HG03097 (cell line): ENCODE measurements at regions not wholly inside any gene's neighbourhood (a gene's known extent, or its start where the extent isn't known, plus 50 kb on each side); places are given as distances from the start of the nearest gene placed in this dataset.

Experiments
- ATAC-seq: cut with Tn5 transposase; IDR thresholded peaks from one replicate; pipeline ENCODE4 v1.9.1; 2021; ENCODE audit not compliant: unreplicated experiment, low FRiP score

DNA sequence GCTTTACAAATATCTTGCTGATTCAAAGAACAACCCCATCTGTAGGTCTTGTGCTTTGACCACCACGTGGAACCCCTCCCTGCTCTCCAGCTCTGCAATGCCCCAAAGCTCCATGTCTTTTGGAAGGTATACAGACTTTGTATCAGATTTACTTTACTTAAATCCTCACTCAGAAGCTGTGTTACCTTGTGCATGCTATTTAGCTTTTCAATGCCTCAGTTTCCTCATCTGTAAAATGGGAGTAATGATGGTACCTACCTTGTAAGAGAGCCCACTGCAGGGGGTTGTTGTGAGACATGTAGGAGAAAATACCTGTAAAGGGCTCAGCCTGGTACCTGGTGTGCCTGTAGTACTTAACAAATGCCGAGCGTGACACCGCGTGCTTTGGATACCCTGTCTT lies 200.2 kb upstream of the CHD6 start:
- ATAC-seq, result no peak

DNA sequence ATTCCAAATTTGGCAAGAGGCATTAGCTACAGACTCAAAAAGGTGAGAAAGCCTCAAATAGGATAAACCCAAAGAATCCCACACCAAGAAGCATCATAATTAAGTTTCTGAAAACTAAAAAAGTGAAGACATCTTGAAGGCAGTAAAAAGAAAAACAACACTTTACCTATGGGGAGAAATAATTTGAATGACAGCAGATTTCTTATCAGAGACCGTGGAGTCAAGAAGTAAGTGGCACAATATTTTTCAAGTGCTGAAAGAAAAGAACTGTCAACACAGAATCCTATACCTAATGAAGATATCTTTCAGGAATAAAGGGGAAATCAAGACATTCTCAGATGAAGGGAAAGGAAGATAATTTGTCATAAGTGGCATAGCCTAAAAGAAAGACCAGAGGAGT lies 193.3 kb upstream of the CHD6 start:
- no peak for ATAC-seq

DNA sequence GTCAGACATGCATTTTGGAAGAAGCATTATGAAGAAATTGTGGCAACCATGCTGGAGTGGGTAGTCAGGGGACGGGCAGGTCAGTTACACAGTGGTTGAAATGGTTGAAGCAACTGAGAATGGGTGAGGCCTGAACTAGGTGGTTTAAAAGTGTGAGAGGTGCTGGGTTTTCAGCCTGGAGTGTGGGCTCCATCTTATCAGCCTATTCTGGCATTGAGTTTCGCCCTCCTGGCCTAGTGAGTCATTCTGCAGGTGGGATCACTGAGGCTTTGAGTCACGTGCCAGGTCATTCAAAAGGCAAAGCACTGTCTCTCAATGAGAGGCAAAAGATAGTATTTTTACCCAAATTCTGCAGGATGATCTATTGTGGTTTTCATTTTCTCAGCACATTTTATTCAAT lies 181.9 kb upstream of the CHD6 start:
- no peak for ATAC-seq

DNA sequence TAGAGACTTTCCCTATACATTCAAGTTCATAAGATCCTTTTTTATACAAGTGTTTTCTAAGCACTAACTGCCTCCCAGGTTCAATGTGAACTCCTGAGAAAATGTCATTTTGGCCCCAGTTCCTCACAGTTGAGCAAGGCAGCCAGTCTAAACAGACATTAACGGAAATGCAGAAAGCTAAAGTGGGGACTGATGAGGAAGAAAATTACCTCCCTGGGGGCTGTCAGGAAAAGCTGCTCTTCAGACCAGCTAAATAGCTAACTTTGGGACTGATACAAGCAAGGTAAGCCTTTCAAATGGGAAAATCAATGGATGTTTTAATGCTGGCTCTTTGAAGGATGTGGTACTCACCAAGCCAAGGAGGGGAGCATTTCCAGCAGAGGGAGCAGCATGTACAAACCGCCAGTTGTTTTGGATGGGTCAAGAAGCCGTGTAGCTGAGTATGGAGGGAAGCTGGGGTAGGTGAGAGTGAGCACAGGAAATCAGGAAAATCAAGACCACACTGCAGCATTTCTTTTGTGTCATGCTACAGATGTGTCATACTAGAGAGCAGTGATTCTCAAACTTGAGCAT lies 180.8 kb upstream of the CHD6 start:
- ATAC-seq, result no peak

DNA sequence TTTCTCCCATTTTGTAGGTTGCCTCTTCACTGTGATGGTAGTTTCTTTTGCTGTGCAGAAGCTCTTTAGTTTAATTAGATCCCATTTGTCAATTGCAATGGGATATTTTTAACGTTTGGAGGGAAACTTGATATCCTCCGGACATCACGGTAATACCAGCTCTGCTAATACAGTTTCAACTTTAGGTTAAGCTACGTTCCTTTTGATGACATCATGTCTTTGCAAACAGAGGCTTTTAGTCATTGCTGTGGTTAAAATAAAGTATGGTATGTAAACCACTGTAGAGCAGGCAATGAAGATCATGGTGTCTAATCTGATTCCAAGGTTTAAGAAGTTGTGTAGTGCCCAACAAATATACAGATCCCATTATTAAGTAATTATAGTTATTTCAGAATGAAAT lies 168.0 kb upstream of the CHD6 start:
- no peak for ATAC-seq

DNA sequence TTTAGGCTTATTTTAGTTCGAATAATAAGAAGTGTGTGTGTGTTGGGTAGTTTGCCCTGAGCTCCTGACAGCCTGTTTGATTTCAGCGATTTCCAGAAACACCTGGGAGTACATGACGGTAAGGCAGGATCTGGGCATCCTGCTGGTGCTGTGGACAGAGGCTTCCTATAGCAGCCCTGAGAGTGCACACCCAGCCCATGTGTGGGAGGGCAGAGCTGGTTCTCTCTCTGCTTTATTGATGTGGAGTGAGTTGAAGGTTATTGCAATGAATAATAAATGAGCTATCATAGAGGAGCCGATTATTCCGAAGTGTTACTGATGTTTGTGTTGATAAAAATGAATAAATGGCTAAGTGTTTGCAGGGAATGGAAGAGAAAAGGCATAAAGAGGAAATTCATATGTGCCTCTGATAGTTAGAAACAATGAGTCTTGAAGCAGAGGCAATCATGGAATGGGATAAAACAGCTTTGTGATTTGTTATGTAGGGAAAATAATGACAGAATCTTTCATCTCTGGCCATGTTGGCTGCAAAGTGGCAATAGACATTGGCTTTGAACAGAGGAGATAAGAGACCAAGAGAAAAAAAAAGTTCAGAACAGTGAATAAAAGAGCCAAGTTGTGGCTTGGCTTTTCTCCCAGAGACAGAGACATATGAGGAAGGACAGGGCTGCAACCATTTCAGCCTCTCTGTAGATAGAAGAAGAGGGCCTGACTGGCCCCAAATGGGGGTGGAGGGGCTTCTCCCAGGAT lies 166.2 kb upstream of the CHD6 start:
- ATAC-seq, result no peak

DNA sequence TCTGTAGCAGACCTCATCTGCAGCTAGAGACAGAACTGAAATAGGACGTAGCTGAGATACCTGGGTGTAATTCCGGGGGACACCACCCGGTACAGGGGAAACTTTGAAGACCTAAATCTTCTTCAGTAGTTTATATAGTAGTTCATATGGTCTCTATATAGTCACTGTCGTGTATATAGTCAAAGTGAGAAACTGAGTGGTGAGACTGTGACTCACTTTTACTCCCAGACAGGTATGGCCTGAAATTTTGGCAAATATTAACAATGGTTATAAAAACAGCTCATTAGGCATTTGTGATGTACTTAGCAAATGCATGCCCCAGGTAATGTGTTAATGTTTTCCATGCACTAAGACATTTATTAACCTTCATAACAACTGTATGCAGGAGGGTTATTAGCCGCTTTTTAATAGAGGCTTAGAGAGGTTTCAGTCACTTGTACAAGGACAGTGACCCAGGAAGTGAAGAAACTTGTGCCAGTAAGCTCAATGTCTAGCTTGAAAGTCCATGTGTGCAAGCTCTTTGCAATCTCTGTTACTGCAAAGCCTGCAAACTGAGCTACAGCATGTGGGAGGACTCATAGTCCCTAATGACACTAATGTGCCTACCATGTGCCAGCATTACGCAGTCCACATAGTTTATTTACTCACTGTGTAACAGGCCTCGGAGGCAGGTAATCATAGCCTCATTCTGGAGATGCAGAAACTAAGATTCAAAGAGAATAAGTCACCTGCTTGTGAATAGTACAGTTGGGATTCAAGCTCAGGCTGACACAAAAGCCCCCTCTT lies 165.4 kb upstream of the CHD6 start:
- ATAC-seq, result peak; percentile 74

DNA sequence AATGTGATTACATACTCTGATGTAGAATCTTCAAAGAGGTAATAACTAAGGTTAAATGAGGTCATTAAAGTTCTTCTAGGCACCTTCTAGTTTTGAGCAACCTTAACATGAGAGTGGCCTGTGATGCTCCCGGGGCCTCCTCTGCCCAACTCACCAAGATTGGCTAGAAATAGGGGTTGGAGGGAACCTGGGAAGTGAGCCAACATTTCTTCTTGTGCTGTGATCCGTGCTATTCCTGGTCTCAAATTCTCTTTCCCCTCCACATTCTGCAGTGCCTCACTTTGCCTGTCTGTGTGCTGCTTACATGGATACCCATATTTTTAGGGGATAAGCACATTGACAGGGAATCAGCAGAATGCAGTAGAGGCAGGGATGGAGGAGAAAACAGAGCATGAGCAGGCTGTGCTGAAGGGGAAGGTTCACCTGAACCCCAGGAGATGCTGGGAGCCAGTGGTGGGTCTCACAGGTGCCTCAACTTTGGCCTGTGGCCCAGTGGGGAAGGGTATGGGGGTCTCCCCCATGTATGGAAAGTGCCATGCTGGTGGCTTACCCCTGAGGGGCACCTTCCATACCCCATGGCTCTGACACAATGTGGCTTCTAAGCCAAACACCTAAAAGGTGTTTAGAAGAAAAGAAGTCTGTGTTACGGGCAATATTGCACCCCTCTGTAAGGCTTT lies 164.7 kb upstream of the CHD6 start:
- ATAC-seq, result no peak

DNA sequence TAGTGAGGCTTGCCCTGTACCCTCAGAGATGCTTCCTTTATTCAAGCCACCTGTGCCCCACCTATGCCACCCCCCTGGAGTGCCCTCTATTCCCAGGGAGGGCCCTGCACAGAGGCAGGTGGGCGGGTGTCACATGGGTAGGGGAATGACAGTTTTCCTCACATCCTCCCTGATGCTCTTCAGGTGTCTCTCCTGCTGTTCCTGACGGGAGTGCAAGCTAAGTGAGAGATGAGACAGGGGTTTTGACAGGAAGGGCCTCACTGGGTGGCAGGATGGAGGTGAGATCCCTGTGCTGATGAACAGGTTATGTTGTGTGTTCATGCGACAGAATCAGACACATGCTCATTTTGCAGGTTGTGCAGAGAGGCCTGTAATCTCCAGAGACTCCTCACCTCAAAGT lies 164.1 kb upstream of the CHD6 start:
- ATAC-seq, result no peak

DNA sequence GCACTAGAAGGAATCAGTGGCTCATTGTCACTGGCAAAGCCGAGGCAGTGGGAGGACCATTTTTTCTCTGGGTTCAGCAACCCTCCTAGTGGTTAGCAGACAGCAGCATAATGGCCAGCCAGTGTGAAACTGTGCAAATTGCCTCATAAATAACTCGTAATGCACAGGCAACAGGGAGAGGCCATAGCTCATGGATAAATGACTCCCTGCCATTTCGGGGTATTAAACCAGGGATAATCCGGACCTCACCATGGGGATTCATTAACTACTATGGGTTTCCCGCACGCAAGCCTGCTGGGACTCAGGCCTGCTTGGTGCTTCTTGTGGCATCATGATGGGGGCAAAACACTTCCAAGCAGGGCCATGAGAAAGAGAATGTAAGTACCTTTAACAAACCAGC lies 158.2 kb upstream of the CHD6 start:
- no peak for ATAC-seq

DNA sequence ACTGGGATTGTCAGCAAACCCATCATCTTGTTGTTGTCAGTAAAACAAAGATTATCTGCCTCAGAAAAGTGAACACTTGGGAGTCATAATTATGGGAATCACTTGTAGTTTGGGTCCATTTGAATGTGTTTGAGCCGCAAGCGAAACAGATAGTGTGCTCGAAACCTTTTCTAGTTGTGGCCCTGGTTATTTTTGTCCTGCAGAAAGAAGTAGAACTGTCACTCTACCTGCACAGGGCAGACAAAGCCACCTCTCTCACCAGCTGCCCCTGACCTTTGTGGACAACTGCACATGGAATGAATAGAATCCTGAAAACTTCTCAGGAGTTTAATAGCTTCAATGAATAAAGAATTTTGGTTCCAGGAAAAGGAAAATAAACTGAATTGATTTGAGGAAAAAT lies 156.1 kb upstream of the CHD6 start:
- no peak for ATAC-seq

DNA sequence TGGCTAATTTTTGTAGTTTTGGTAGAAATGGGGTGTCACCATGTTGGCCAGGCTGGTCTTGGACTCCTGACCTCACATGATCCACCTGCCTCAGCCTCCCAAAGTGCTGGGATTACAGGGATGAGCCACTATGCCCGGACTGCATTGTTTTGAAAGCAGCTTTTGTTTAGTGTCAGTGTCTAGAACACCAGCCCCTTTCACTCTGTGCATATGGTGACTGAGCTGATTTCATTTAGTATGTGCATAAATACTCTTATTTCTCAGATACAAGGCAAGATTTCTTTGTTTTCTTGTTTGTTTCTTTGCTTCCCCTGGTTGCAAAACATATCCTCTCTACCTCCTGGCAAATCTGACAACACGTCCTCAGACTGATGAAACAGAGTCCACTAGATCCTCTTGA lies 152.8 kb upstream of the CHD6 start:
- no peak for ATAC-seq

DNA sequence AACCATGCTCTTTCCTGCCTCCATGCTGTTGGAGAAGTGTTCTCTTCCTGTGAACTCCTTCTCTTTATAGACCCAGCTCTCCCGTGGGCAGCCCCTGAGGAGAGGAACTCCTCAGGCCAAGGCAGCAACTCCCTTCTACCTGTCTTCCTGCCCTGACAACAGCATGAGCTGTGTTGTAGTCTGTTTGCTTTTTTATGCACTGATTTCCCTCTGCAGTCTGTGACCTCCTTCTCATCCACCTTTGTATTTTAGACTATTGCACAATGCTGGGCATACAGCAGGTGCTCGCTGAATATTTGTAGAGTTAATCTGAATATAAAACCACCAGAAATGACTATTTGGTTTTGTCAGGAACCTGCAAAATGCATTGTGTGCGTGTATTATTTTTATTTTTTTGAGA lies 152.2 kb upstream of the CHD6 start:
- no peak for ATAC-seq

DNA sequence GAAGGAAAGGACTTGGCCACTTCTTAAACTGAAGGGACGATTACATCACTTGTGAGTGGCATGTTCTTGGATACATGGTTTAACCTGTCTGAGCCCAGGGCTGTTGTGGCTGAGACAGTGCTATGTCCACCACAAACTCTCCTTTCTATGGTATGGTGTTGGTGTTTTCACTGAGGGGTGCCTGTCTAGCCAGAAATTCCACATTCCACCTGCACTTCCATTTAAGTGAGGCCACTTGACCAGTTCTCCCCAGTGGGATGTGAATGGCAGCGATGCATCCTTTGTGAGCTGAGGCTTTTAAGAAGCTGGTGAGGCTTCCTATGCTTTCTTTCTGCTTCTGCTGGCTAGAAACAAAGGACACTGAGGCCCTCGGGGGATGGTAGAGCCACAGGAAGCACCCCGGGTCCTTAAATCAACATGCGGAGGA lies 151.4 kb upstream of the CHD6 start:
- no peak for ATAC-seq

DNA sequence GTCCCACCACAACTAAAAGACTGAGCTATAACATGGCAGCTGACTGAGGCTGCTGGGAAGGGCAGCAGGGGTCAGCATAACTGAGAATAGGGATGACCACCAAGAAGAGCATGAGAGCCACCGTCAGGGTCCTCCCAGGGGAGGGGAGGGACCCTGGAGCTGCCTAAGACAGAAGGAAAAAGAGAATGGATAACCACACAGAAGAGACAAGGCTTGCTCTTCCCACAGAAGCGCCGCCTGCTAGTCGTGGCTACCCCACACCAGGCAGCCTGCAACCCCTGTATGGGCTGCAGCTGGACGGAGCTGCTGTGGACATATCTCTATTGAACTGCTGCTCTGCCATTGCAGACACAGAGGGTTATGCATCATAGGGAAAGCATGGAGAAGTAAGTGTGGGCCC lies 132.0 kb upstream of the CHD6 start:
- ATAC-seq, result no peak

DNA sequence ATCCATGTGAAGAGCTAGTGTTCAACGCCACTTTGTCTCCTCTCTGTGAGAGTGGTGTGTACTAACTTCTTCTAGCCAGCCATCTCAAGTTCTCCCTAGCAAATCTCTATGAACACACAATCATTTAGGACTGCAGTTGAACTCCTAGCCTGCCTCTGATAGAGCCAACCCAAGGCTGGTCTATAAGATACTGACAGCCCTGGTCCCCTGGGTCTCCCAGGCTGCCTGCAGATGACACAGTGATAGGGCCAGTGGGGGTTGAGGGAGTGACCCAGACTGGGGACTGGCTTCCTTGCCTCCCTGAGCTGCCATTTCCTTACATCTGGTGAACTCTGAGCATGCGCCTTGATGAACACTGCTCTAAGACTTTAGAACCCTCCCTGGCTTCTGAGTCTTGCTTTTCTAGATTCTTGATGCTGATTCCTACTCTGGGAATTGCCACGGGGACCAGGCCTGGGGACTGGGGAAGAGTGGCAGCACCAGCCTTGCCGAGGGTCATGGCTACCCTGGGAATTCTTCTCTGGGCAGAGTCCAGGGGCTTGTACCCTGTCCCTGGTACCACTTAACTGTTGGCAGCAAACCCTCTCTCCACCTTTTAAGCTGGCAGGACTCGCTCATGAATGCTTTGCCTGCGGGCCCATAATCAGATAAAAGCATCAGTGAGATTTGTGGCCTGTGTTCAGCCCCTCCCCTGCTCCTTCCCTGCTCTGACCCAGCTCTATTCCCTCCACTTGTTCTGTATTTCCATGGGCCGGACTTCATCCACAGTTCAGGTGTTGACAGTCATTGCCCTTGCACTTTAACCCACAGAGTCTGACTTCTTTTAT lies 130.8 kb upstream of the CHD6 start:
- ATAC-seq, result no peak

DNA sequence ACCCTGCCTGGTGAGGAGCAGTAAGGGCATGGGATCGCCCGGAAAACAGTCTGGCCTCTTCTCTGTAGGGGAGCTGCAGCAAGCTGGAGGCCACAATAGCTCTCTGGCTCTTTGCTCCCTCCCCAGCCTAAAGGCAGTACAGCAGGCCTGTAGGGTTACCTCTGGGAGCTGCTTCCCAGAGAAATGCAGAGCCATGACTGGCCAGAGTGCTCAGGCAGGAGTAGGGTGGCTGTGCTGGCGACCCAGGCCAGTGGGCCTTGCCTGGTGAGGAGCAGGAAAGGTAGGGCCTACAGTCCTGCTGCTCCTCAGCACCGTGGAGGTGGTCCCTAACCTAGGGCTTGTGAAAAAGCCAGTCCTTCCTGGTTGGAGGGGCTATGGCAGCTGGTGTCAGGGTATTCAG lies 129.9 kb upstream of the CHD6 start:
- ATAC-seq, result no peak

DNA sequence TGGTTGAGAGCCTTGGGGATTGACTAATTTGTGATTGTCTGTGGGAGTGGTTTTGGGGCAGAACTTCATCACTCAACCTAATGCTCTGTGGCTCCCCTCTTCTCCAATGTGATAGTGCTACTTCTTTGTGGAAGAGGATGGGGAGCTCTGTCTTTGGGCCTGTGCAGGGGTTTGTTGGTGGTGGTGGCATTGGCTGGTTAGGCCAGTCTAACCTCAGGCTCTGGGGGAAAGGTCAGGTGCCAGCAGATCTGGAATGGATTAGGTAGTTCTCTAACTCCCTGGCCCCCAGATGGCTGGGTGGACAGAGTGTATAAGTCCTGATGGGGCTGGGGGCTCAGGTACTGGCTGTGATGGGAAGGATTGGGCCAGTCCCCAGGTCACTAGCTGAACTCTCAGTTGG lies 129.0 kb upstream of the CHD6 start:
- ATAC-seq, result no peak

DNA sequence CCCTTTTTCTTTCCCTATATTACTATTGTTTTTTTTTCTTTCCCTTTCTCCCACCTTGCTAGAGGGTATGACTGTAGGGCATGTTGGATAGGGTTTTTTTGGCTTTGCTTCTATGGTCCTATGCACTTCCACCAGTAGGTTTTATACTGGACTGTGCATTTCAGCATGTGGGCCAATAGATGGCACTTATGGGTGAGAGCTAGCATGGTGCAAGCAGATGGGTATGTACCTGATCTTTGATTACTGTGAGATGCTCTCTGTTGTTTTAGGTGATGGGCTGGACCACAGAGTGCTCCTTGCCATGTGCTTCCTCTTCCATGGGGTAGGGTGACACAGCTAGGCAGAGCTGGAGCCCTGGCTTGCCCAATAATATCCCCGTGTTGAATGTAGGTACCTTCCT lies 128.5 kb upstream of the CHD6 start:
- no peak for ATAC-seq

DNA sequence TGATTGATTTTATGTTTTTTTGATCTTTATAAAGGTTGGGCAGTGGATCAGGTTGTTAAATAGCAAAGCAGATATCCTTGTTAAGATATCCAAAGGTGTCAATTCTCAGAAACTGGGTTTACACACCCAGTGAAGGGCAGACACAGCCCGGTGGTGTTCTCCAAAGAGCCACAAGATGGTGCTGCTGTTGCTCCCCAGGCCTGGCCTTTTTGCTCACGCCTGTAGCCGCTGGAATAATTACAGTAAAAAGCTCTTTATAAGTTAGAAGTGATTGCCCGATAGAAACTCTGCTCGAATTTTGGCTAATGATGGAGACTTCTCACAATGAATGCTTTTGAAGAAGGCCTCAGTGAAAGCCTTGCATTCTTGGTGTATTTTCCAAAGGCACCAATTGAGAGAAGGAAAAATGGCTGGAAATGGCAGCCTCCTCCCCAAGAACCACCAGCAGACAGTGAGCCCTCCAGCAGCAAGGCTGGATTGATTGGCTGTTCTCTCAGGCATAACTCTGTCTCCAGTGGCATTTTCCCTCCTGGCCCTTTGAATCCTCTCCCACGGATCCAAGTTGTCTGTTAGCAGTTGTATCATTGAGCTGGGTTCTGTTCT lies 120.5 kb upstream of the CHD6 start:
- ATAC-seq, result no peak
